ENCODE measurements at regions not wholly inside any gene's neighbourhood (a gene's known extent, or its start where the extent isn't known, plus 50 kb on each side); places are given as distances from the start of the nearest gene placed in this dataset.

- TF ChIP-seq DBP (CRISPR knock-in tag; IDR thresholded peaks at IDR 0.05; ENCODE audit: not compliant biosample characterization) (no peak), ARID3A (IDR thresholded peaks at IDR 0.05; ENCODE audit: low read depth, low read length) (no peak), MYNN (CRISPR knock-in tag; IDR thresholded peaks at IDR 0.05; ENCODE audit: low read depth) (no peak)
Observed at GRCh38 chr3:23114432-23114831, 88.7 kb upstream of the UBE2E2 start (continued).

GRCh38 chr3:23115171-23115877, 87.8 kb upstream of the UBE2E2 start:
- H3K9ac ChIP-seq (ENCODE audit: insufficient read depth, low read depth, low read length), result no peak overlapping the region
- in situ Hi-C loops (cut with HindIII; ENCODE audit: extremely low pct_ligation_motif_present, low pct_unique_long_range_greater_than_20kb), result no loop called here
- intact Hi-C loops (cut with micrococcal nuclease; ENCODE audit: unreplicated experiment), result no loop called here
- no peak overlapping the region for H2AFZ ChIP-seq (ENCODE audit: low read length)
- no peaks in the 10 kb centered on the region for H3K27me3 ChIP-seq (ENCODE audit: control insufficient read depth in 1 of 2, insufficient read depth in 2 of 2, low read length in 2 of 2)
- no peaks in the 10 kb centered on the region for H3K9me3 ChIP-seq (ENCODE audit: low read length)
- no peaks in the 10 kb centered on the region for H3K36me3 ChIP-seq (replicated peaks in 1 of 2; ENCODE audit: control insufficient read depth in 1 of 2, insufficient read depth in 2 of 2, low read length in 2 of 2)
- H3K4me3 ChIP-seq (replicated peaks in 1 of 3; ENCODE audit: insufficient read depth in 1 of 3, low read depth in 2 of 3, low read length in 3 of 3), result no peak overlapping the region
- BruUV-seq (replicated peaks), result no TSS peak
- FAIRE-seq (no peak), ATAC-seq (no peak), DNase-seq (ENCODE audit: low spot score) (no peak)
- ChIA-PET CTCF (ENCODE audit: low intra/inter-chr PET ratio, low total read pairs) (no interaction called here), POLR2A (no interaction called here)
- H3K4me1 ChIP-seq (ENCODE audit: insufficient read depth, low read length), result no peaks in the 10 kb centered on the region
- H3K79me2 ChIP-seq (ENCODE audit: insufficient read depth, low read length), result no peaks in the 10 kb centered on the region
- no peak for TF ChIP-seq FOSL2 (CRISPR knock-in tag; IDR thresholded peaks at IDR 0.05)
- TF ChIP-seq SNAPC5 (CRISPR knock-in tag; IDR thresholded peaks at IDR 0.05; ENCODE audit: borderline replicate concordance), result no peak
- no peak for TF ChIP-seq GPBP1L1 (CRISPR knock-in tag; IDR thresholded peaks at IDR 0.05)
- H3K27ac ChIP-seq (ENCODE audit: extremely low read length, insufficient read depth, low read length), result no peak overlapping the region
- H3K4me2 ChIP-seq (ENCODE audit: low read depth, low read length), result no peak overlapping the region
- 15% methylated on average over 3 of the region's 3 CpGs for WGBS (ENCODE audit: low lambda C conversion rate)
- no peaks in the 10 kb centered on the region for H4K20me1 ChIP-seq (ENCODE audit: insufficient read depth, low read length)

Data from HepG2 (cell line).